GM20000 (cell line): ENCODE measurements at regions not wholly inside any gene's neighbourhood (a gene's known extent, or its start where the extent isn't known, plus 50 kb on each side); places are given as distances from the start of the nearest gene placed in this dataset.

Experiments
- DNase-seq: peaks from one replicate; pipeline ENCODE4 v3.0.0; 2012; ENCODE audit warnings: low spot score
- CTCF ChIP-seq: IDR thresholded peaks from 2 replicates; pipeline ENCODE4 v1.5.1; 2012; ENCODE audit warnings: mild to moderate bottlenecking, control low read depth; ENCODE audit errors: extremely low read depth, missing control alignments

- DNase-seq, result no peak
- no peak for TF ChIP-seq CTCF
Observed at GRCh38 chr4:111678908-111679307, 466.3 kb upstream of the FAM241A start.

DNA sequence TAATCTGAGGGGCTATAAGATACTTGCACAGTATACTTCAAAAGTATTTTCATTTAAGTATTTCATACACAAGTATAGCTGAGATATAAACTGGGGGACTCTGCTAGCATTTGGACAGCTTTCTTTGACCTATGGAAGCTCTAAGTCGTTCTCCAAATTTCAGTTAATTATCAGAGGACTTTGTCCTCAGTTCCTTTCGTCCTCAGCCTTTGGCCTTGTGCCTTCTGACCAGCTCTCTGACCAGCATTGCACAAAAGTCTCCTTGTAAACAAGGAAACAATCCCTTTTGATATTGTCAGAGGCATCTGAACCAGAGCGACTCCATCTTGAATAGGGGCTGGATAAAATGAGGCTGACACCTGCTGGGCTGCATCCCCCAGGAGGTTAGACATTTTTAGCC, 464.0 kb upstream of the FAM241A start:
- no peak for TF ChIP-seq CTCF

GRCh38 chr4:111681751-111682150, 463.5 kb upstream of the FAM241A start:
- no peak for TF ChIP-seq CTCF

More for the DNA sequence above, 464.0 kb upstream of the FAM241A start:
- DNase-seq, result no peak

DNA sequence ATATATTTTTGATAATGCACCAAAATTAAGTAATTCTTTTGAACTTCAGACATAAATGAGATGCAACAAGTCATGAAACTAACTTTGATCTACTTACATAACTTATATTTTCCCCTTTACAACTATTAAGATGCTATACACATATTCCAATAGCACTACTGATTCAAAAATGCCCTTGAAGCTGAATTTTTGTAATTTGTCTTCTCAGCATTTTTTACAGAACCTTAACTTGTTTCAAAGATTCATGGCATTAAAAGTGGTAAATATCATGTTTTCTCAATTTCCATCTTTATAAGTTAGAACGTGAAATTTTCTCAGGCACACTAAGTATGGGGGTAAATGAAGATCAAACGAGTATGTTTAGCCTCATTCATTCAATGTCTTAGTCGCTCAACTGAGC, 460.0 kb upstream of the FAM241A start:
- DNase-seq, result no peak
- TF ChIP-seq CTCF, result no peak

More at GRCh38 chr4:111681751-111682150, 463.5 kb upstream of the FAM241A start:
- no peak for DNase-seq

DNA sequence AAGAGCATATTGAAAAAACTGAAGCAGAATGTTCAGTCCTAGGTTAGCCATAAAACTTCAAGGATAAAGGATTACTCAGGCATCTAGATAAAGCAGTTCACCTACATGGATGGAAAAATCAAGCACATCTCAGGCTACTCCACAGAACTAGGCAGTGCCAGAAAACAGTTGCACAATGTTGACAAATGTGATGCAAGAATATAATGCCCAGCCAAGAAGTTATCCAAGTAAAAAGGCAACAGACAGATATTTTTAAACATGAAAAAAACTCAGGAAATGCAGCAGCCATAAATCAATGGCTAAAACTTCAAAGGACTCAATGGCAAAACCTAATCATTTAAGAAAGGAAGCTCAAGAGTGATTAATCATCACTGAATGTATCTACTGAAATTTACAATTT, 456.0 kb upstream of the FAM241A start:
- DNase-seq, result no peak
- TF ChIP-seq CTCF, result no peak

DNA sequence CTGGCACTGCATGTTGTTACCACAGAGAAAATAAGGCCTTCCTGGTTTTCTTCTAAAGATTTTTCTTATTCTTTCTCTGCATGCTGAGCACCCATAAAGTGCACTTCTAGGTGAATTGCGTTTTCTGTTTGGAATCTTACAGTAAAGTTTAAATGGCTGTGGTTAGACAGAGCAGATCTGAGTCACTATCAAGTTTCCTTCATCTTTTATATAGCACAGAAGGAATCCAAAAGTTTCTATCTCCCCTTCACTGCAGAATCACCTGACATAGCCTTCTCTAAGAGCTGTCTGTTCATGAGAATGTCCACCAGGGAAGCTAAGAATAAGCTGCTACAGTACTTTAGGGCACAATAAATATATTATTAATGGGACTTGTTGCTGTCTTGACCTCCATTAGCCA, 455.5 kb upstream of the FAM241A start:
- no peak for TF ChIP-seq CTCF

GRCh38 chr4:111693758-111694157, 451.5 kb upstream of the FAM241A start:
- TF ChIP-seq CTCF, result no peak
- DNase-seq, result no peak

More for the DNA sequence above, 455.5 kb upstream of the FAM241A start:
- DNase-seq, result no peak
